HUES6 (cell line): ENCODE measurements at regions not wholly inside any gene's neighbourhood (a gene's known extent, or its start where the extent isn't known, plus 50 kb on each side); places are given as distances from the start of the nearest gene placed in this dataset.

Source experiments
- H3K27ac ChIP-seq: 2 replicates; pipeline ENCODE4 v1.7.0; 2013; ENCODE audit warnings: low read depth, mild to moderate bottlenecking, low read length, inconsistent platforms
- H3K27me3 ChIP-seq: 2 replicates; pipeline ENCODE4 v1.6.1; 2013; ENCODE audit warnings: low read length; ENCODE audit not compliant: control insufficient read depth, insufficient read depth
- H3K36me3 ChIP-seq: 2 replicates; pipeline ENCODE4 v1.6.1; 2013; ENCODE audit warnings: low read length; ENCODE audit not compliant: control insufficient read depth, insufficient read depth
- H3K4me1 ChIP-seq: 2 replicates; pipeline ENCODE4 v1.6.1; 2013; ENCODE audit warnings: low read length; ENCODE audit not compliant: control insufficient read depth, insufficient read depth
- H3K4me3 ChIP-seq: 2 replicates; pipeline ENCODE4 v1.5.1; 2013; ENCODE audit warnings: low read depth, low read length
- H3K9ac ChIP-seq: one replicate; pipeline ENCODE4 v1.6.1; 2013; ENCODE audit warnings: mild to moderate bottlenecking, low read length
- H3K9me3 ChIP-seq: 2 replicates; pipeline ENCODE4 v1.6.1; 2013; ENCODE audit warnings: low read depth, low read length; ENCODE audit not compliant: control insufficient read depth, insufficient read depth

GRCh38 chr9:99375481-99375880 is 153.4 kb downstream of the SEC61B start:
- H3K36me3 ChIP-seq: no peaks in the 10 kb centered on the region
- H3K4me1 ChIP-seq: no peaks in the 10 kb centered on the region; the same call in 1 of the 2 replicates
- no peak overlapping the region for H3K9ac ChIP-seq
- no peaks in the 10 kb centered on the region for H3K9me3 ChIP-seq
- no peaks in the 10 kb centered on the region; the same call in 1 of the 2 replicates for H3K27me3 ChIP-seq
- no peak overlapping the region for H3K27ac ChIP-seq
- H3K4me3 ChIP-seq: no peak overlapping the region

GRCh38 chr9:99377790-99378775 is 156.0 kb downstream of the SEC61B start:
- Histone ChIP-seq H3K4me3 (no peak overlapping the region), H3K27ac (no peak overlapping the region), H3K27me3 (no peaks in the 10 kb centered on the region), H3K36me3 (no peaks in the 10 kb centered on the region), H3K4me1 (no peaks in the 10 kb centered on the region; the same call in 1 of the 2 replicates), H3K9me3 (no peaks in the 10 kb centered on the region), H3K9ac (no peak overlapping the region)

GRCh38 chr9:99383536-99383935 is 161.5 kb downstream of the SEC61B start:
- Histone ChIP-seq H3K36me3 (no peaks in the 10 kb centered on the region), H3K9me3 (no peaks in the 10 kb centered on the region), H3K27ac (no peak overlapping the region), H3K4me1 (peaks cover 8% of the 10 kb centered on the region; the same call in 1 of the 2 replicates), H3K9ac (no peak overlapping the region), H3K4me3 (no peak overlapping the region), H3K27me3 (no peaks in the 10 kb centered on the region)

DNA sequence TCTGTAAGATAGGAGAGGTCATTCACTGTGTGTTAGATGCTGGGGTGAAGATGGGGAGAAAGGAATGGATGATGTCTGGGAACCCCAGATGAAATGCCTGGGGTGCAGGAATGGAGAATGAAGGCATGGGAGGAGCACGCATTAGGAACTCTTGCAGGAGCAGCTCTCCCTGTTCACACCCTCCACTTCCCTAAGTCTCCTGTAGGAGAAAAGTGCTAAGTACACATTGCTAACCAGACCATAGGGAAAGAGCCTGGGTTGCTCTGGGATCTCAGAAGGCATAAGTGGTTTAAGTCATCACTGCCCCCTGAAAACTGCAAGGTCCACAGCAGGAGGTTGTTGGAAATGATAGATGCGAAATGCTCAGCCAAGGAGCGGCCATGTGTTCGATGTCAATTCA is 163.1 kb downstream of the SEC61B start:
- Histone ChIP-seq H3K9me3 (no peaks in the 10 kb centered on the region), H3K27ac (no peak overlapping the region), H3K27me3 (no peaks in the 10 kb centered on the region), H3K9ac (no peak overlapping the region), H3K4me3 (no peak overlapping the region), H3K4me1 (peaks cover 8% of the 10 kb centered on the region; the same call in 1 of the 2 replicates), H3K36me3 (no peaks in the 10 kb centered on the region)

DNA sequence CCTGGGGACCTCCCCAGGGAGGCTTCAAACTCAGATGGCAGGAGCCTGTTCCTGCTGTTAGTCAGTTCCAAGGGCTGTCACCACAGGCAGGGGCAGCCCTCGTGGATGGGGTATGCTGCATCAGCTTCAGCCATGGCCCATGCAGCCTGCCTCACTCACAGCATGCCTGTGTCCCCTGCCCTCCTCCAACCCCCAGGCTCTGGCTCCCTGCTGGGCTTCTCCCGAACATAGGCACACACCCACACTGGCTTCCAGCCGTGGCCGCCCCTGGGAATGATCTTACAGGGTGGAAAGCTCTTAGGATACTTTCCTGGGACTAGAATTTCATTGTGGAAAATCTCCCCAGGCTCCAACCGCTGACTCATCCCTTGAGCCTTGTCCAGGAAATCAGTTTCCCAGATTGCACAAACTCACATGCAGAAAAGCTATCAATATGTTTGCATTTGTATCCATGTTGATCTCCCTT is 163.8 kb downstream of the SEC61B start:
- peaks cover 8% of the 10 kb centered on the region; the same call in 1 of the 2 replicates for H3K4me1 ChIP-seq
- no peak overlapping the region for H3K27ac ChIP-seq
- H3K36me3 ChIP-seq: no peaks in the 10 kb centered on the region
- H3K4me3 ChIP-seq: no peak overlapping the region
- no peaks in the 10 kb centered on the region for H3K27me3 ChIP-seq
- no peaks in the 10 kb centered on the region for H3K9me3 ChIP-seq
- H3K9ac ChIP-seq: no peak overlapping the region

- Histone ChIP-seq H3K4me3 (no peak overlapping the region), H3K4me1 (peaks cover 8% of the 10 kb centered on the region; the same call in 1 of the 2 replicates), H3K27me3 (no peaks in the 10 kb centered on the region; the same call in 1 of the 2 replicates), H3K9me3 (no peaks in the 10 kb centered on the region), H3K27ac (no peak overlapping the region), H3K9ac (no peak overlapping the region), H3K36me3 (no peaks in the 10 kb centered on the region)
Observed at GRCh38 chr9:99387431-99387830, 165.3 kb downstream of the SEC61B start.

DNA sequence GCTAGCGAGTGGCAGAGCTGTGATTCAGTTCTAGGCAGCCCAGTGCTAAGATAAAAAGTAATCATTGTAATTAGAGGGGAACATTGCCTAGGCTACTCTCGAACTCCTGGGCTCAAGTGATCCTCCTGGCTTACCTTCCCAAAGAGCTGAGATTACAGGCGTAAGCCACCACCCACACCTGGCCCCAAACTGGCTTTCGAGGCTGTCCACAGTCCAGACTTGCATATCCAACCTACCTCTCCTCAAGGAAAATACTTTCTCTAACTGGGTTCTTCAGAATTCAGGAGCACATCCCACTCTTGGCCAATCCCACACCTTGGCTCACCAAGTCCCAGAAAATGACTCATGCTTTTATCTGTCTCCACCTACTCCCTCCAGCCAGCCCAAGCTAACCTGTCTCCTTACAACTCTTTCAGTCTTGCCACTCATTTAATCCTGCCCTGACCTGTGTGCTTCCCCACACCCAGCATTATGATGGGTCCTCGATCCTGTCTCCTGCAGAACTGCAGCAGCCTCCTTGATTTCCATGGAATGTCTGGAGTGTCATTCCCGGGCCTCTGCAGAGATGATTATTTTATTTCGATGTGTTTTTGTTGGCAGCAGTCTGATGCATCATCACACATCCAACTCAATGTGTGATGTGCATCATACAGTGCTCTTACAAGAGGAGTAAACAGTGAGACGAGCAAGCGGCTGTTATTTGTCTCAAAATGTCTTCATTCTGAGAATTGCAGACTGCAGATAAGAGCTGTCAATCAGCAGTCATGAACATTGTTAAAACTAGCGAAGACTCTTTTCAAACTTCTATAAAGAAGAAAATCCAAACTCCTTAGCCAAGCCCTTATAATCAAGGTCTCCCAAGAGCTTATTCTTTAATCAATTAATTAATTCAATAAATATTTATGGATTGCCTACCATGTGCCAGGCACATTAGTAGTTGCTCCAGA is 167.3 kb downstream of the SEC61B start:
- no peak overlapping the region for H3K4me3 ChIP-seq
- no peaks in the 10 kb centered on the region for H3K9me3 ChIP-seq
- no peak overlapping the region for H3K9ac ChIP-seq
- H3K27ac ChIP-seq: no peak overlapping the region
- no peaks in the 10 kb centered on the region for H3K36me3 ChIP-seq
- peaks cover 8% of the 10 kb centered on the region; the same call in 1 of the 2 replicates for H3K4me1 ChIP-seq
- H3K27me3 ChIP-seq: no peaks in the 10 kb centered on the region; the same call in 1 of the 2 replicates

GRCh38 chr9:99391937-99392594 is 170.0 kb downstream of the SEC61B start:
- no peaks in the 10 kb centered on the region for H3K36me3 ChIP-seq
- no peaks in the 10 kb centered on the region; the same call in 1 of the 2 replicates for H3K4me1 ChIP-seq
- H3K9me3 ChIP-seq: no peaks in the 10 kb centered on the region
- no peak overlapping the region for H3K27ac ChIP-seq
- H3K4me3 ChIP-seq: no peak overlapping the region
- no peak overlapping the region for H3K9ac ChIP-seq
- H3K27me3 ChIP-seq: no peaks in the 10 kb centered on the region; the same call in 1 of the 2 replicates

DNA sequence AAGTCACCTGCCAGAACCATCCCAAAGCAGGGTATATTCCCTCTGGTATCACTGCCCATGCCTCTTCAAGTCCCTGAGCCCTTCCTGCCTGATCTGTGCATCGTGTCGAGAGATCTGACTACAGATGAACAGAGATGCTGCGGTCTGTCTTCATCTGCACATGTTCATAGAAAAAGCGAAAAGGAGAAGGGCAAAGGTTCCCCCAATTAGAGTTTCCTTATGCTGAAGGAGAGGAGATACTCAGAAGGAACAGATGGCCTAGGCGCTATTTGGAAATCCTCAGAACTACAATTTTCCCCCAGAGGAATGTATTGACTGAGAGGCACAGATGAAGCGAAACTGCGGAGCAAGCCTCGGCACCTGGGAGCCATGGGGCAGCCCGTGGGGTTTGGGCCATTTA is 170.9 kb downstream of the SEC61B start:
- no peaks in the 10 kb centered on the region; the same call in 1 of the 2 replicates for H3K27me3 ChIP-seq
- H3K9me3 ChIP-seq: no peaks in the 10 kb centered on the region
- H3K27ac ChIP-seq: no peak overlapping the region
- H3K9ac ChIP-seq: no peak overlapping the region
- H3K36me3 ChIP-seq: no peaks in the 10 kb centered on the region
- no peaks in the 10 kb centered on the region; the same call in 1 of the 2 replicates for H3K4me1 ChIP-seq
- no peak overlapping the region for H3K4me3 ChIP-seq

DNA sequence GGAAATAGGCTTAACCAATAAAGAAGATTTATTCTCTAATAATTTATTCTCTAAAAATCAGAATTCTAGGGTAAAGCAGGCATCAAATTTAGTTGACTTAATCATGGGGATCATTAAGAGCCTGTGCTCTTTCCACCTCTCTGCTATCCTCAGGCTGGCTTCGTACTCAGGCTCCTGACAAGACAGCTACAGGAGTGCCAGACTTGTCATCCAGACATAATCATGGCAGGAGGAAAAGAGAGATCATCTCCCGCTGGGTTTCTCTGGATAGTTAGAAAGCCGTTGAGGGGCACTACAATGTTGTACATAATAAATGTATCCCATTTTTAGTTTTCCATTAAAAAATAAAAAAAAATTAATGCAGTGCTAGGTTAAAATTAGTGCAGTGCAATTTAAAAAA is 171.9 kb downstream of the SEC61B start:
- no peak overlapping the region for H3K4me3 ChIP-seq
- H3K4me1 ChIP-seq: no peaks in the 10 kb centered on the region; the same call in 1 of the 2 replicates
- no peaks in the 10 kb centered on the region; the same call in 1 of the 2 replicates for H3K27me3 ChIP-seq
- H3K9ac ChIP-seq: no peak overlapping the region
- H3K9me3 ChIP-seq: no peaks in the 10 kb centered on the region
- no peak overlapping the region for H3K27ac ChIP-seq
- no peaks in the 10 kb centered on the region for H3K36me3 ChIP-seq
